HG02623 (cell line): ENCODE measurements at regions not wholly inside any gene's neighbourhood (a gene's known extent, or its start where the extent isn't known, plus 50 kb on each side); places are given as distances from the start of the nearest gene placed in this dataset.
"Not testable (repeated sequence)": the region's sequence is repeated elsewhere in the genome, so short reads cannot be mapped to it uniquely, and the experiment has no call there.

Source experiments
- ATAC-seq: cut with Tn5 transposase; IDR thresholded peaks from one replicate; pipeline ENCODE4 v1.9.1; 2021; ENCODE audit warnings: moderate library complexity; ENCODE audit not compliant: unreplicated experiment

DNA sequence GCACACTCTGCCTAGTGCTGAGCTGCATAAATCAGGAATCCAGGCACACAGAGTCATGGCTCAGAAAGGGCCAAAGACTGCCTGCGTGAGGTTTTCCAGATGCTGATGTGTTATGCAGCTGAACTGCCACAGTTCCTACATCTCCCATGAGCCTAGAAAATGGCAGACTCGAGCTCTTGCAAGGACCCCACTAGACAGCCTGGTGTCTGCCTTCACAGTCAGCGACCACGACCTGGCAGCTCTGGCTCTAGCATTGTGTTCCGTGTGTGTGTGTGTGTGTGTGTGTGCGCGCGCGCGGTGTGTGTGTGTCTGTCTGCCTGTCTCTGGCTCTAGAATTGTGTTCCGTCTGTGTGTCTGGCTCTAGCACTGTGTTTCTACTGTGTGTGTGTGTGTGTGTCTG lies 203.6 kb upstream of the AGTR2 start:
- no peak for ATAC-seq

DNA sequence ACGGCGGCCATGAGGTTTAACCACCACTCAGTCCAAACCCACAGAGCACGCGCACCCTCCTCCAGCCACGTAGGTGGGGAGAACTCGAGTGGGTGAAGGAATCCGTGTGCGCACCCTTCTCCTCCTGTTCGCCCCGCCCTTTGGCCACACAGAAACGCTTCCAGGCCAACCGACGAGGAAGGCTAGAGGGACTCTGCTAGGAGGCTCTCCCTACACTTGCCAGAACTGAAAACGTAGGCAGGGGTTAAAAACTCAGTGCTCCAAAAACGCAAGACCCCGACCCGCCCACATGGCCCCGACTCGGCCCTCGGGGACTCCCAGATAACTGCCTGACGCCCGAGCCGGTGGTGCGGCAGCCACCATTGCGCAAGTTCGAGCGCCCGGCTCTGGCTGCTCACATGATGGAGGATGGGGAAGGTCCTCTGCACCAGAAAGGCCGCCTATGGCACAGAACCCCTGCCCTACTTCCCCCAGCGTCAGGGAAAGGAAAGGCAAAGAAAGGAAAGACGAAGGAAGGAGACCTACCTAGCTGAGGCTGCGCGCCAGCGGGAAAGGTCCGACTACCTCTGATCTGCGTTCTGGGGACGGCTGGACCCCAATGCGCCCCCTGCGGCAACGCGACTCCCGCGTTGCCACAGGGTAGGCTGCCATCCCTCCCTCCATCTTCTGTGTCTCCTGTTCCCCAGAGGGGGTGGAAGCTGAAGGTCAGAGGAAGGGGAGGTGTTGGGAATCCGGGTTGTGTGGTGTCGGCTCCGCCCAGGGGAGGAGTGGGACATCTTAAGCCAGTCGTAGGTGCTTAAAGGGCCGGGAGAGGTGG lies 201.9 kb upstream of the AGTR2 start:
- peak; percentile 53 for ATAC-seq

DNA sequence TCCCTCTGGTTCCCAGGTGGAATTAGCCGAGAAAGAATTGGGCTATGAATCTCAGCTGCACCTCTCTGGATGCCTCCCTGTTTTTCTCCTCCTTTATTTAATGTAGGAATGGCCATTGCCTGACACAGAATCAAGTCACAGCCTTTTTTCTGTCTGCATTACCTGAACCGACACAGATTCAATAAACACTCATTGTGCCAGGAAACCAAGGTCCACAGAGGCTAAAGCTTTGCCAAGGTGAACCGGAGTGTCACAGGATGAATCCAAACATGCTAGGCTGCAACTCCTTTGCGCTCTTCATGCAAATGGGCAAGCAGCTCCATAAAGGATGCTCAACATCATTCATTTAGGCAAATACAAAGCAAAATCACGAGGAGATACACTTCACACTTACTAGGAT lies 199.8 kb upstream of the AGTR2 start:
- no peak for ATAC-seq

DNA sequence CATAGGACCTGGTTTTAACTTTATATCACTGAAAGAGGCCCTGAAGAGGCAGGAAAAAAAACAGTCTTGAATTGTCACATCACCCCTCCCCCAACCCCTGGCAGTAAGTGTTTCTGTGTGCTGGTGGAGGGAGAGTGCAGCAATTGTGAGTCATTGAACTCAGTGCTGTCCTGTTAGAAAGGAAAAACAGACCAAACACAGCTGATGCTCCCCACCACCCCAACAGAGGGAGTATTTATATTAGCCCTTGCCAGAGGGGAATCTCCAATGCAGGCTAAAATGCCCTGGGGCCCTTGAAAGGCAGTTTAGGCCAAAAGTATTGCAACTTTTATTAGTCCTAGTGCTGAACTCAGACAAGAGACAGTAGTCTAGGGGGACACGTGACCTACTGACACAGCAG lies 197.8 kb upstream of the AGTR2 start:
- no peak for ATAC-seq

DNA sequence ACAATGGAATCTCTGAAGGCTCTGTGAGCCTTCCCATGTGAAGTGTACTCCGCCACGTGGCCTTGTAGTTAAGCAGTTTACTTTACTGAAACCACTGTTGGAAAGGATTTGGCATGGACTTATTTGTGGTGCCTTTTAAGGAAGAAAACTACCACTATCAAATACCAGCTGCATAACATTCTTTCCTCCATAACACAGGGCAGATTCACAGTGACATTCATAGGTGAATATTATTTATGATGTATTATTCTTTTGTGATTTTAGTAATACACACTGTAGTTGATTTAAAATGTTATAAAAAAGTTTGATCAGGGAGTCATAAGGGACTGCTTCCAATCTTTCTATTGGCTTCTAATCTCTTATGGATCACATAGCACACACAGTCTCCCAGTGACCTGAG lies 192.5 kb upstream of the AGTR2 start:
- ATAC-seq = no peak

DNA sequence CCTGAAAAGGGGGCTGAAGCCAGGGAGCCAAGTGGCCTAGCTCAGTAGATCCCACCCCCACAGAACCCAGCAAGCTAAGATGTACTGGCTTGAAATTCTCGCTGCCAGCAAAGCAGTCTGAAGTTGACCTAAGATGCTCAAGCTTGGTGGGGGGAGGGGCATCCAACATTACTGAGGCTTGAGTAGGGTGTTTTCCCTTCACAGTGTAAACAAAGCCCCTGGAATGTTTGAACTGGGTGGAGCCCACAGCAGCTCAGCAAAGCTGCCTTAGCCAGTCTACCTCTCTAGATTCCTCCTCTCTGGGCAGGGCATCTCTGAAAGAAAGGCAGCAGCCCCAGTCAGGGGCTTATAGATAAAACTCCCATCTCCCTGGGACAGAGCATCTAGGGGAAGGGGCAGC lies 187.4 kb upstream of the AGTR2 start:
- ATAC-seq = not testable (repeated sequence)

DNA sequence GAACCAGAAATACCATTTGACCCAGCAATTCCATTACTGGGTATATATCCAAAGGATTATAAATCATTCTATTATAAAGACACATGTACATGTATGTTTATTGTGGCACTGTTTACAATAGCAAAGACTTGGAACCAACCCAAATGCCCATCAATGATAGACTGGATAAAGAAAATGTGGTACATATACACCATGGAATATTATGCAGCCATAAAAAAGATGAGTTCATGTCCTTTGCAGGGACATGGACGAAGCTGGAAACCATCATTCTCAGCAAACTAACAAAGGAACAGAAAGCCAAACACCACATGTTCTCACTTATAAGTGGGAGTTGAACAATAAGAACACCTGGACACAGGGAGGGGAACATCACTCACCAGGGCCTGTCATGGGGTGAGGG lies 183.1 kb upstream of the AGTR2 start:
- not testable (repeated sequence) for ATAC-seq

DNA sequence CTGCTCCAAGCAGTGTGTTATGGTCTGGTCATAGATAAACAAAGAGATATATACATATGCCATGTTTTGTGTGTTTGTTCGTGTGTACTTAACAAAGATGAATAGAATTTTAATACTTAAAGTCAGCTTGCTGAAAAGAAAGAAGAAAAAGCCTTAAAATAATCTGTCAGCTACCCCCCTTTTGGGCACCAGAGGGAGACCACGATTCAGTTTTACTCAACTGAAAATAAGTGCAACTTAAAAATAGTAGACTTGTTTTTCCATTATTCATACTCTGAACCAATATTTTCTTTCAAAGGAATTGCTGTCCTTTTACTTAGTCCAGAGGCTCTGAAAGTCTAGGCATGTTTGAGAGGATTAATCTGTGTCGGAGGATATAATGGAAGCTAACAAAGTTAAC lies 181.7 kb upstream of the AGTR2 start:
- ATAC-seq = no peak

DNA sequence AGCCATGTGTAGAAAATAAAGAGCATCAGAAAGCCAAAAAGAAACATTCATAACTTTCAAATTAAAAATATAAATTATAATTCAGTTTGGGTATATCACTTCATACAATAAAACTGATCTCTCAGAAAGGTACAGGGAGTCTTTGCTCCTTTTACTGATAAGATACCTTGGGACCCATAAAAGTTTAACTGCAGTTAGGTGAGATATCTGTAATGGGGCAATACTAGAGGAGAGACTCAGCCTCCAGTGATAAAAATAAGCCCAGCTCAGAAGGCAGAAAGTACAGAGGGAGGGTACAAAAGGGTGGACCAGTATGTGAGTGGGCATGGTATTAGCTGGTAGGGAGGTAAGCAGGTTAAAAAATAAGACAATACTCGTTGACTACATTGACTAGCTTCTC lies 180.9 kb upstream of the AGTR2 start:
- ATAC-seq = no peak

DNA sequence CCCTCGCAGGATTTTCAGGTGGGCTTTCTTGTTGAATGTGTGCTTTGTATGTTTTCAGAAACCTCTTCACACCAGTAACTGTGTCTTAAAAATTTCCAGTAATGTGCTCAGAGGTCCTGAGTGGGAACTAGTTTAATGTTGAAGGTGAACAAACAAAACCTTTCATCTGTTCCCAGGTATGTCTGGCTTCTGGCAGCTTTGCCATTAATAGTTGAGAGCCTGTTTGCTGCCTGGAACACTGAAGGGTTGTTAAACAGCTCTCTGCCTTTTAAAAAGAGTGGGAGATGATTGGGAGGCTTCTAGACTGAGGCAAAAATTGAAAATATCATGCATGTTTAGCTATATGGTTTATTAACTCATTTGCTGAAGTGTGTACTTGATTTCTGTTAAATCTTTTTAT lies 161.2 kb upstream of the AGTR2 start:
- ATAC-seq = no peak

DNA sequence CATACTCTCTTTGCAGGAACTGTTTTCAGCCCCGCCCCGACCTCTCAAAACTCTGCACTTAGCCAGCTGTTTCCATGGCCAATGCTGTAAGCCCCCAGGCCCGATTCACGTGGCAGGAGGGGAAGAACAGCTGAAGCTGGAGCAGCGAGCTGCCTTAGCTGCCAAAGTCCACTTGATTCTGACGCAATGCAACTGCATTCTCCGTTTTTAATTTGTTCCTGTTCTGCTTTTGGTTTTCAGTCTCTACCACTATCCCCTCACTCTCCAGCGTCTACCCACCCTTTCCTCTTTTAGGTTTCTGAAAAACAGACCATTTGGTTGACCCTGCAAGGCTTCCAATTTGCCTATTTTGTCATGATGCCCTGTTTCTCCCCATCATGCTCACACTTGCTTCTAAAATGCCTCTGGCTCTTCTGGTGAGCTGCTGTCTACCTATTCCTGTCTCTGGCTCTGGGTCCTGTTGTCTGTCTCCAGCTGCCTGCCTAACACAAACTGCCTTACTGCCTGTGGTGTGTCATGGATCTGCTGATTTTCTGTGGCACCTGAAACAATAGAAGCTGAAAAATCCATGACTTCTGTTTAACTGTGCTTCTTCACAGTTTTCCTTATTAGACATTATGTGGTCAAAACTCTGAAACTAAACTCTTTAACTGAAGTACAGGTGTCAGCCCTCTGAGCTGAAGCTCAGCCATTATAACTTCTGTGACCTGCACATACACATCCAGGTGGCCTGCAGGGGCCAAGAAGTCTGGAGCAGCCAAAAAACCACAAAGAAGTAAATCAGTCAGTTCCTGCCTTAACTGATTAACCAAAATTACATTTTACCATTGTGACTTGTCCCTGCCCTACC lies 160.5 kb upstream of the AGTR2 start:
- ATAC-seq = peak; percentile 67

DNA sequence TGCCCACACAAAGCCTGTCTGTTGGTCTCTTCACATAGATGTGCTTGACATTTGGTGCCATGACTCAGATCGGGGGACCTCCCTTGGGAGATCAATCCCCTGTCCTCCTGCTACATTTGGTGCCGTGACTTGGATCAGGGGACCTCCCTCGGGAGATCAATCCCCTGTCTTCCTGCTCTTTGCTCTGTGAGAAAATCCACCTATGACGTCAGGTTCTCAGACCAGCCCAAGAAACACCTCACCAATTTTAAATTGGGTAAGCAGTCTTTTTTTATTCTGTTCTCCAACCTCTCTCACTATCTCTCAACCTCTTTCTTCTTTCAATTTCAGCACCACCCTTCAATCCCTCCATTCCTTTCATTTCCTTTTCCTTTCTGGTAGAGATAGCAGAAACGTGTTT lies 159.6 kb upstream of the AGTR2 start:
- ATAC-seq = no peak

DNA sequence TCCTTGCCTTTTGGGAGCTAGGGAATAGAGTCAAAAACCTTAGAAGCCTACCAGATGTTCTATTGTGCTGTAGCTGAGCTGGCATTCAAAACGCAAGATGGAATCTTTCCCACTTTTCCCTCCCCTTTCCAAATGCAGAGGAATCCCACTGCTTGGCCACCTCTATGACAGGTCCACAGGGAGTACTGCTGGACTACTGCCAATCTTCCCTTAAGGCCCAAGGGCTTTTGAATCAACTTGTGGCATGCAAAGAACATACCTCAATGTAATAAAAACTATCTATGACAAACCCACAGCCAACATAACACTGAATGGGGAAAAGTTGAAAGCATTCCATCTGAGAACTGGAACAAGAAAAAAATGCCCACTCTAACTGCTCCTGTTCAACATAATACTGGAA lies 139.2 kb upstream of the AGTR2 start:
- ATAC-seq = no peak
